ENCODE measurements at regions not wholly inside any gene's neighbourhood (a gene's known extent, or its start where the extent isn't known, plus 50 kb on each side); places are given as distances from the start of the nearest gene placed in this dataset.

GRCh38 chr13:47555235-47555634 lies 445.8 kb downstream of the SUCLA2 start (continued):
- TF ChIP-seq DMTF1 (CRISPR knock-in tag; IDR thresholded peaks at IDR 0.05) (no peak), IRF2 (CRISPR knock-in tag; IDR thresholded peaks at IDR 0.05) (no peak), ATF7-NPFF (CRISPR knock-in tag; IDR thresholded peaks at IDR 0.05; ENCODE audit: low read depth) (no peak), HNRNPH1 (optimal IDR thresholded peaks at IDR 0.05; ENCODE audit: low read depth, low read length) (no peak), HNF1A (IDR thresholded peaks at IDR 0.05; ENCODE audit: low read depth) (no peak), HNF1A (CRISPR knock-in tag; IDR thresholded peaks at IDR 0.05; ENCODE audit: borderline replicate concordance) (no peak), U2AF1 (optimal IDR thresholded peaks at IDR 0.05; ENCODE audit: low read depth, low read length) (no peak), ZNF530 (CRISPR knock-in tag; IDR thresholded peaks at IDR 0.05; ENCODE audit: low read depth) (no peak), ZFY (CRISPR knock-in tag; IDR thresholded peaks at IDR 0.05) (no peak), ATF2 (CRISPR knock-in tag; IDR thresholded peaks at IDR 0.05) (no peak), AFF4 (CRISPR knock-in tag; IDR thresholded peaks at IDR 0.05) (no peak), NR3C1 (CRISPR knock-in tag; IDR thresholded peaks at IDR 0.05) (no peak), ZBTB2 (CRISPR knock-in tag; IDR thresholded peaks at IDR 0.05; ENCODE audit: low read depth) (no peak)

Measured in HepG2 (cell line).